DMS53 (cell line): ENCODE measurements at regions not wholly inside any gene's neighbourhood (a gene's known extent, or its start where the extent isn't known, plus 50 kb on each side); places are given as distances from the start of the nearest gene placed in this dataset.

Source experiments
- DNase-seq: peaks from one replicate; lab custom pipeline; 2025; lab: John Stamatoyannopoulos, UW

DNA sequence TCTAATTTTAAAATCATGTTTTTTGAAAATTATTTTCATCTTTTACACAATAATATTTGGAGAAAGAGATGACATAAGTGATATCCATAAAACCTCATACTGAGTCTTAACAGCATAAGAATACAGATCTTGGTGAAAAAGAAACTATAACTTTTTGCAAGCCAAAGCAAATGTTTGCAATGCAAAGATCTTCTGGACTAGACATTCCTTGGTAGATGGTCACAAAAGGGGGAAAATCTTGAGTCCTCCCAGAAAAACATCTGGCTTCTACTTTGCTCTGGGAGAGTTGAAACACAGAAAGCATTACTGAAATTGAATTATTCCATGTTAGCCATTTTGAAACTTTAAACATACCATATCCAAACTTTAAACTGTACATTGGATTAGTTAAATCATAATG is 308.2 kb downstream of the ANXA1 start:
- DNase-seq, result no peak

GRCh38 chr9:73468716-73469115 is 317.1 kb downstream of the ANXA1 start:
- no peak for DNase-seq

DNA sequence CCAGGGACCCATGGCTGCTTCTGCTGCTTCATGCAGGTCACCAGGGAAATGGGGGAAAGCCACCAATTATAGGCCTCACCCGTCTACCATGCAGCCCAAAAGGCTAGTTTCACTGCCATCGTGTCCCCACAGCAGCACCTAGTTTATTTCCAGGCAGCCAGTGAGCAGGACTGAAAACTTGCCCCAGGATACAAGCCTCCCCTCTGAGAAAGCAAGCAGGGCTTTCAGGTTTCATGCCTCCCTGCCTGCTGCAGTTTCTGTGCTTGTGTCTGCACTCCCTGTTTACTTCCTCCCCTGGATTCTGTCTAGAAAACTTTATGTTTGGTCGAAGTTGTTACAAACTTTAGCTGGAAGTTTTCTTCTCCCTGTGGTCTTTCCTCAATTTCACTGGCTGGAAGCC is 319.1 kb downstream of the ANXA1 start:
- DNase-seq, result no peak

GRCh38 chr9:73474002-73474600 is 322.4 kb downstream of the ANXA1 start:
- no peak for DNase-seq

DNA sequence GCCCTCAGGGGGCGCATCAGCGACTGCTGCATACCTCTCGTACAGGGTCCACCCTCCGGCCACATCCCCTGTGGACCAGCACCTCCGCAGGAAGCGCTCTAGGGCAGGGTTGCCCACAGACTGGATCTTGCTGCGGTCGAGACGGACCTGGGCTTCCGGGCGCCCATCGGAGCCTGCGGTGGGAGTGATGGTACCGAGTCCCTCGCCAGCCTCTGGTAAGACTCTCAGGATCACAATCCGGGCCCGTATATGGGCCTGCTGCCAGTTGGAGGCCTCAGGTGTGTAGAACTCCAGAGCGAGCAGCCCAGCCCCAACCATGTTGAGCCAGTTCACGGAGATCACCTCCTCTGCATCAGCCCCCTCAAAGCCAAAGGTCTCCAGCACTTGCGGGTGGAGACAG is 323.0 kb downstream of the ANXA1 start:
- no peak for DNase-seq

- no peak for DNase-seq
Measured at GRCh38 chr9:73494894-73495293, 343.2 kb downstream of the ANXA1 start.

DNA sequence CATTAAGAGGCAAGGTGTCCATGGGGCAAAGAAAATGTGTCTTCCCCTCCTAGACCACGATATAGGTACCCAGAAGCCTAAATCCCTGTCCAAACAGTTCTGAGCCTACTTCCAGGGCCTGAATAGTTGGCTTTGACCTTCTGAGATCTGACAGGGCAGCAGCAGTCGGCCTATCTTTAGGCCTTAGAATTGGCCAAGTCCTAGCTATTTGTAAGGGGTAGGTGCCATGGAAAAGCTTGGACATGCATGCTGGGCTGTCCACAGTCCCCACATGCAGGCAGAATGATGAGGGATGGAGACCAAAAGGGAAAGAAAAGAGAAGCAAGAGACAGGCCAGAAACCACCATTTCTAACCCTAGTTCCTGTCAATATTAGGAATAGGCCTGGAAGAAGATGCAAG is 346.1 kb downstream of the ANXA1 start:
- no peak for DNase-seq

DNA sequence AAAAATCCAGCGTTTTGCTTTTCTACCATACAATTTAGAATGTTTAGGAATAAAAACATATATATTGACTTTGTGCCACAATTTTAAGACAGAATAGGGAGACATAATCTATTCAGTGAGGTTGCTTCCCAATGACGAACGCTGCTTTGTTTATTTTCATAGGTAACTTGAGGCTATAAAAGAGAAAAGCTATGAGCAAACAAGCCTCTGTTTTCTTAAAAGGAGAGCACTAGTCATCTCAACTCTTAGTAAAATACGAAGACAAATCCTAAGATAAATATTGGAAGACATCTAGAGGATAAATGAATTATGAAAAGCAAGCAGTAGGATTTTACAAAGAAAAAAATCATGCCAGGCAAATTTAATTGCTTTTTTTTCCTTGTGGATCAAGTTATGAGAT is 363.6 kb downstream of the ANXA1 start:
- DNase-seq, result peak; percentile 78

GRCh38 chr9:73523391-73523790 is 371.7 kb downstream of the ANXA1 start:
- no peak for DNase-seq

- DNase-seq, result no peak
Measured at GRCh38 chr9:73525350-73525749, 373.7 kb downstream of the ANXA1 start.

- DNase-seq, result no peak
Measured at GRCh38 chr9:73527521-73527920, 375.9 kb downstream of the ANXA1 start.

GRCh38 chr9:73528926-73529325 is 377.3 kb downstream of the ANXA1 start:
- no peak for DNase-seq

GRCh38 chr9:73529666-73530065 is 378.0 kb downstream of the ANXA1 start:
- no peak for DNase-seq

- DNase-seq, result no peak
Measured at GRCh38 chr9:73531051-73531532, 379.4 kb downstream of the ANXA1 start.

DNA sequence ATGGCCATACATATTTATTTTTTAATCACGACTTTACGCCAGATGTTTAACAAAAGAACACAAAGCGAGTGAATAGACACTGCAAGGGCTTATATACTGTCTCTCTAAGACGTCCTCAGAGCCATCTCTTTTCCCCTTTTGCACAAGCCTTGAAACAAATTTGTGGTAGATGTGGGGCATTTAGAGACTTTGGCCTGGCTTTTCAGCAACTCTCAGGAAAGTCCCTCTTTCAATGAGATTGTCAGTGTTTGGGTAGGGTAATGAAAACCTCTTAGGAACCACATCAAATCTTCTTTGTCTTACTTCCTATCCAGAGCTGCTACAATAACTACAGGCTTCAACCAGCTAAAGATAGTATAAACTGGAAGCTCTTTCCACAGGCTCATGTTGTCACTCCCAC is 380.0 kb downstream of the ANXA1 start:
- DNase-seq, result no peak

GRCh38 chr9:73532985-73533384 is 381.3 kb downstream of the ANXA1 start:
- DNase-seq, result no peak

- DNase-seq, result no peak
Measured at GRCh38 chr9:73536403-73536802, 384.7 kb downstream of the ANXA1 start.

- no peak for DNase-seq
Measured at GRCh38 chr9:73537561-73537960, 385.9 kb downstream of the ANXA1 start.

GRCh38 chr9:73539881-73540390 is 388.3 kb downstream of the ANXA1 start:
- DNase-seq, result no peak

GRCh38 chr9:73541923-73542322 is 390.3 kb downstream of the ANXA1 start:
- no peak for DNase-seq

DNA sequence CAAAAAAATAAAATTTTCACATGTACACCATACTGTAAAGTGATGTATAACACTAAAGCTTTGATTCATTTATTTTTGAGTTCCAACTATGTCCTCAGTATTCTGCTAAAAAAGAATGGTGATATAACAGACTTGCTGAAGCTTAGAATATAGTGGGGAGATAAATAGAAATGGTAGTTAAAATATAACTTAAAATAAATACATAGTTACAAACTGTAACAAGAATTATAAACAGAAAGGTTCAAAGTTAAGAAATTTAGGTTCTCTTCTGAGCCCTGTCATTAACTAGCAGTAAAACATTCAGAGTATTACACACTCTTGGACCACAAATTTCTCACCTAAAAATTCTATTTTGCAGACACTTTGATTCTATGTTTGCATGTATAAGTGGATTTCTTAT is 392.1 kb downstream of the ANXA1 start:
- DNase-seq, result no peak

- peak; percentile 39 for DNase-seq
Measured at GRCh38 chr9:73548201-73548600, 396.5 kb downstream of the ANXA1 start.

- DNase-seq, result peak; percentile 57
Measured at GRCh38 chr9:73549991-73550390, 398.3 kb downstream of the ANXA1 start.

GRCh38 chr9:73553295-73553694 is 401.6 kb downstream of the ANXA1 start:
- no peak for DNase-seq
